PFSK-1 (cell line): ENCODE measurements at regions not wholly inside any gene's neighbourhood (a gene's known extent, or its start where the extent isn't known, plus 50 kb on each side); places are given as distances from the start of the nearest gene placed in this dataset.

Experiments
- POLR2AphosphoS5 ChIP-seq: IDR thresholded peaks from 2 replicates; pipeline ENCODE4 v1.6.1; 2012; ENCODE audit warnings: low read depth, mild to moderate bottlenecking, control low read depth, low read length, moderate library complexity
- REST ChIP-seq, 2 experiments: IDR thresholded peaks; 2 replicates each; pipeline versions ENCODE4 v1.6.1 to v1.8.0; 2011 to 2012; ENCODE audit warnings: low read depth in 2 of 2, low read length in 2 of 2, control low read depth in 1 of 2, inconsistent platforms in 1 of 2, mild to moderate bottlenecking in 1 of 2, moderate library complexity in 1 of 2; ENCODE audit not compliant: insufficient read depth in 1 of 2
- TAF1 ChIP-seq: IDR thresholded peaks from 2 replicates; pipeline ENCODE4 v1.6.1; 2012; ENCODE audit warnings: low read length, control low read depth, borderline replicate concordance; ENCODE audit not compliant: insufficient read depth

DNA sequence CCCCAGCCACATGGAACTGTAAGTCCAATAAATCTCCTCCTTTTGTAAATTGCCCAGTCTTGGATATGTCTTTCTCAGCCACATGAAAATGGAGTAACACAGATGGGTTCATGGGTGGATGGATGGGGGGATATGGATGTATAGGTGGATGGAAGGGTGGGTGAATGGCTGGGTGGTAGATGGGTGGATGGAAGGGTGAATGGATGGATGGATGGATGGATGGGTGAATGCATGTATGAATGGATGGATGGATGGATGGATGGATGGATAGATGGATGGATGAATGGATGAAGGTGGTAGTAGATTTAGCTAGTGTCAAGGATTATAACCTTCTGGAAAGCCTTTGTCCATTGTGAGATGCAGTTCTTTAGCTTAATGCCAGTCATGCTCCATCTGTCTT, 146.1 kb upstream of the ATP2B2 start:
- TF ChIP-seq TAF1 (no peak), POLR2AphosphoS5 (no peak), REST (IDR thresholded peaks at IDR 0.05; ENCODE audit: insufficient read depth in 1 of 2, low read depth in 2 of 2, low read length in 2 of 2) (no peak)
